ENCODE measurements at regions not wholly inside any gene's neighbourhood (a gene's known extent, or its start where the extent isn't known, plus 50 kb on each side); places are given as distances from the start of the nearest gene placed in this dataset.

DNA sequence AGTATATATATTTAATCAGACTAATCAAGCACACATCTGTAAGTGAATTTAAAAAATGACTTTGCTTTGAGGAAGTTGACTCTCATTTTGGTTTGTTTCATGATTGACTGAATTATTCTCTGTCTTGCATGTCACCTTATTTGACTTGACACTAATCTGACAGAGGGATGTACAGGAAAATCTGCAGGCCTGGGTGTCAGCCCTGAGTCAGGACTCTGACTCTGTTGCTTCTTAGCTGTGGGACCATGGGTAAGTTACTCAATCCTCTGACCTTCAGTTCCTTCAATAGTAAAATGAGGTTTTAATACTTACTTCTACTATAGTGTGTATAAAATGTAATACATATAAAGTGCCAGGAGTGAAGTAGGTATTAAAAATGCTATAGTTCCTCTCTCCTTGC, 415.9 kb downstream of the ARHGEF28 start:
- H3K9me3 ChIP-seq (ENCODE audit: insufficient read depth, low read length, severe bottlenecking), result no peaks in the 10 kb centered on the region
- DNase-seq, result no peak
- H3K9ac ChIP-seq (ENCODE audit: low read depth, low read length), result no peak overlapping the region
- no peak for ATAC-seq (ENCODE audit: insufficient read depth, low read depth)
- H3K36me3 ChIP-seq (ENCODE audit: insufficient read depth, low read length), result no peaks in the 10 kb centered on the region
- H3K4me1 ChIP-seq (ENCODE audit: insufficient read depth, low read length), result no peaks in the 10 kb centered on the region
- H2AFZ ChIP-seq (ENCODE audit: low read depth, low read length), result no peak overlapping the region
- no peak for TF ChIP-seq EZH2 (IDR thresholded peaks at IDR 0.05; ENCODE audit: borderline replicate concordance, low read depth, low read length, severe bottlenecking)
- TF ChIP-seq, protein P1, sequence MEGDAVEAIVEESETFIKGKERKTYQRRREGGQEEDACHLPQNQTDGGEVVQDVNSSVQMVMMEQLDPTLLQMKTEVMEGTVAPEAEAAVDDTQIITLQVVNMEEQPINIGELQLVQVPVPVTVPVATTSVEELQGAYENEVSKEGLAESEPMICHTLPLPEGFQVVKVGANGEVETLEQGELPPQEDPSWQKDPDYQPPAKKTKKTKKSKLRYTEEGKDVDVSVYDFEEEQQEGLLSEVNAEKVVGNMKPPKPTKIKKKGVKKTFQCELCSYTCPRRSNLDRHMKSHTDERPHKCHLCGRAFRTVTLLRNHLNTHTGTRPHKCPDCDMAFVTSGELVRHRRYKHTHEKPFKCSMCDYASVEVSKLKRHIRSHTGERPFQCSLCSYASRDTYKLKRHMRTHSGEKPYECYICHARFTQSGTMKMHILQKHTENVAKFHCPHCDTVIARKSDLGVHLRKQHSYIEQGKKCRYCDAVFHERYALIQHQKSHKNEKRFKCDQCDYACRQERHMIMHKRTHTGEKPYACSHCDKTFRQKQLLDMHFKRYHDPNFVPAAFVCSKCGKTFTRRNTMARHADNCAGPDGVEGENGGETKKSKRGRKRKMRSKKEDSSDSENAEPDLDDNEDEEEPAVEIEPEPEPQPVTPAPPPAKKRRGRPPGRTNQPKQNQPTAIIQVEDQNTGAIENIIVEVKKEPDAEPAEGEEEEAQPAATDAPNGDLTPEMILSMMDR (IDR thresholded peaks at IDR 0.05; ENCODE audit: borderline replicate concordance, extremely low read depth, low read length, poor library complexity, severe bottlenecking), result no peak
- peaks cover 5% of the 10 kb centered on the region for H3K27me3 ChIP-seq (ENCODE audit: insufficient read depth, low read length, poor library complexity)
- no peak overlapping the region for H3K4me3 ChIP-seq (ENCODE audit: low read depth in 1 of 2, low read length in 2 of 2)
- no peak overlapping the region for H3K4me2 ChIP-seq (ENCODE audit: insufficient read depth, low read length)
- no peak overlapping the region for H3K27ac ChIP-seq (ENCODE audit: low read length)
- no peaks in the 10 kb centered on the region for H3K79me2 ChIP-seq (ENCODE audit: insufficient read depth, low read length)
- no peaks in the 10 kb centered on the region for H4K20me1 ChIP-seq (ENCODE audit: insufficient read depth, low read length)

DNA sequence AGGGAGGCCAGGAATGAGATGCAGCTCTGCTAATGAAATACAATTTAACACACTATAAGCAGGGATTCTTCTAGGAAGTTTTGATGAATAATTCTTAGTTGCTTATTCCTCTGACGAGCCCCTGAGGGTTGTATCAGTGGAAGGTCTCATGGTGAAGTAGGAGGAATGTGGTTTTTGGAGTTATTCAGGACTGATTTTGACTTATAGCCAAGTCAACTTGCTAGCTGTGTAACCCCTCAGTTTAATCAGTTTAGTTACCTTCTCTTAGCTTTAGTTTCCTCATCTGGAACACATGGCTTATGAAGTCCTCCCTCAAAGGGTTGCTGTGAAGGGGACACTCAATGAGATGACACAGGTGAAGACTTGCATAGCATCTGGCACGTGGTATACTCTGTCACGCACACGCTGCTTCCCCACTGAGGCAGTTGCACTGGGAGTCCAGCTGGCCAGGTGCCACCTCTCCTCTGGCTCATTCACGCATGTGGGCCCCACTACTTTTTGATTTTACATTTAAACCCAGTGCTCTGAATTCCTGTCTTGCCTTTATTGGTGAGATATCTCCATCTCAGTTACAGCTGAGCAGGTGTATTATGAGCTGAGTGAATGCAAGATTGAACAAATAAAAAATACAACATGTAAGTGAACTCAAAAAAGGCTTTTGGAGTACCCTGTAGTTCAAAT, 415.0 kb downstream of the ARHGEF28 start:
- no peak for TF ChIP-seq EZH2 (IDR thresholded peaks at IDR 0.05; ENCODE audit: borderline replicate concordance, low read depth, low read length, severe bottlenecking)
- TF ChIP-seq, protein P1 (IDR thresholded peaks at IDR 0.05; ENCODE audit: borderline replicate concordance, extremely low read depth, low read length, poor library complexity, severe bottlenecking), result no peak
- Histone ChIP-seq H3K9me3 (ENCODE audit: insufficient read depth, low read length, severe bottlenecking) (no peaks in the 10 kb centered on the region), H3K9ac (ENCODE audit: low read depth, low read length) (no peak overlapping the region), H3K79me2 (ENCODE audit: insufficient read depth, low read length) (no peaks in the 10 kb centered on the region), H3K27me3 (ENCODE audit: insufficient read depth, low read length, poor library complexity) (peaks cover 5% of the 10 kb centered on the region), H2AFZ (ENCODE audit: low read depth, low read length) (no peak overlapping the region), H3K4me3 (ENCODE audit: low read depth in 1 of 2, low read length in 2 of 2) (no peak overlapping the region), H4K20me1 (ENCODE audit: insufficient read depth, low read length) (no peaks in the 10 kb centered on the region), H3K4me2 (ENCODE audit: insufficient read depth, low read length) (no peak overlapping the region), H3K27ac (ENCODE audit: low read length) (no peak overlapping the region), H3K4me1 (ENCODE audit: insufficient read depth, low read length) (no peaks in the 10 kb centered on the region), H3K36me3 (ENCODE audit: insufficient read depth, low read length) (no peaks in the 10 kb centered on the region)
- ATAC-seq (ENCODE audit: insufficient read depth, low read depth), result no peak
- DNase-seq, result no peak

DNA sequence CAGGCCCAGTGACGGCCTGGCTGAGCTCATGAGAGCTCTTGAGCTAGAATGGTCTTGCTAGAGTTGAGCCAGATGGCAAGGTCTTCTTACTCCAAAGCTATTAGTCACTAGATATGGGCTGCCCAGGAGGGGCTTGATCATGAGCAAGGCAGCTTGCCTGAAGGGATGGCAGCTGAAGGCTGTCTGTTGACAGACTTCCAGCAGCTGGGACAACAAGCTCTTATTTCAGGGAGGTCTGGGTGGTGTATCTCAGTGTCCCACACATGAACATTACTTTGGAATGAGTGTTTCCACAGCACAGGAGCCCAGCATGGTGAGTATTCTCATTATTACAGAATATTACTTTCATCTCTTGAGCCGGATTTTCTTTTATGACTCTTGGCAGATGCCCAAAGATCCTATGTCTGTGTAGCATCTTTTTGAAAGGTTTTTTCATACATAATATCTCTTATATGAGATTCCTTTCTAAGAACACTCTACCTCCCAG, 414.1 kb downstream of the ARHGEF28 start:
- DNase-seq, result no peak
- Histone ChIP-seq H4K20me1 (ENCODE audit: insufficient read depth, low read length) (no peaks in the 10 kb centered on the region), H3K4me1 (ENCODE audit: insufficient read depth, low read length) (no peaks in the 10 kb centered on the region), H3K36me3 (ENCODE audit: insufficient read depth, low read length) (no peaks in the 10 kb centered on the region), H2AFZ (ENCODE audit: low read depth, low read length) (no peak overlapping the region), H3K4me2 (ENCODE audit: insufficient read depth, low read length) (no peak overlapping the region), H3K79me2 (ENCODE audit: insufficient read depth, low read length) (no peaks in the 10 kb centered on the region), H3K27me3 (ENCODE audit: insufficient read depth, low read length, poor library complexity) (peaks cover 5% of the 10 kb centered on the region), H3K27ac (ENCODE audit: low read length) (no peak overlapping the region), H3K4me3 (ENCODE audit: low read depth in 1 of 2, low read length in 2 of 2) (no peak overlapping the region), H3K9me3 (ENCODE audit: insufficient read depth, low read length, severe bottlenecking) (no peaks in the 10 kb centered on the region), H3K9ac (ENCODE audit: low read depth, low read length) (no peak overlapping the region)
- ATAC-seq (ENCODE audit: insufficient read depth, low read depth), result no peak
- no peak for TF ChIP-seq EZH2 (IDR thresholded peaks at IDR 0.05; ENCODE audit: borderline replicate concordance, low read depth, low read length, severe bottlenecking)
- TF ChIP-seq, protein P1 (IDR thresholded peaks at IDR 0.05; ENCODE audit: borderline replicate concordance, extremely low read depth, low read length, poor library complexity, severe bottlenecking), result no peak
